GM12878 (cell line): ENCODE measurements at regions not wholly inside any gene's neighbourhood (a gene's known extent, or its start where the extent isn't known, plus 50 kb on each side); places are given as distances from the start of the nearest gene placed in this dataset.

Source experiments
- ATAC-seq: fragments of 200-7000 bp; cut with Tn5 transposase; 3 replicates; pipeline ENCODE4 v1.9.1; 2020; ENCODE audit warnings: mild to moderate bottlenecking, moderate library complexity
- BruUV-seq: library from RNA; stranded (reverse); fragments of 400-500 nt; replicated peaks from 2 replicates; lab custom pipeline; 2021; lab: Mats Ljungman, UMichigan
- CTCF ChIA-PET: fragments of 300-600 bp; sonication (Branson Sonifier 250); formaldehyde crosslinking; extraction: SDS; loops from one replicate; lab custom pipeline; 2021; ENCODE audit warnings: inconsistent platforms; lab: Yijun Ruan, JAX
- POLR2A ChIA-PET: fragments of 350-600 bp; formaldehyde crosslinking; extraction: SDS; loops from one replicate; lab custom pipeline; 2021; ENCODE audit warnings: inconsistent platforms; lab: Charles Lee
- RAD21 ChIA-PET: fragments of 300-600 bp; sonication (Branson Sonifier 250); formaldehyde crosslinking; loops from one replicate; lab custom pipeline; 2023; ENCODE audit warnings: antibody characterized with exemption; ENCODE audit not compliant: unreplicated experiment; lab: Charles Lee
- SMC1A ChIA-PET: fragments of 300-600 bp; sonication (Branson Sonifier 250); formaldehyde crosslinking; loops from one replicate; lab custom pipeline; 2023; ENCODE audit not compliant: unreplicated experiment, uncharacterized antibody; lab: Charles Lee
- DNase-seq: peaks from one replicate; pipeline ENCODE4 v3.0.0-alpha.2; 2011; ENCODE audit warnings: low read depth, low spot score
- FAIRE-seq: peaks from 3 replicates; lab custom pipeline; 2011; peaks lifted over from hg19 to GRCh38; lab: Jason Lieb, UNC
- H2AFZ ChIP-seq: 2 replicates; pipeline ENCODE4 v1.6.0; 2011; ENCODE audit warnings: low read depth, low read length, control low read depth; ENCODE audit not compliant: control insufficient read depth
- H3K27ac ChIP-seq: 2 replicates; pipeline ENCODE4 v1.5.1; 2011; ENCODE audit warnings: control low read depth; ENCODE audit not compliant: control insufficient read depth, insufficient read depth
- H3K27me3 ChIP-seq, 2 experiments: replicated peaks in 1 of 2; 2 replicates each; pipeline versions ENCODE4 v1.6.0 to v1.6.1; 2011; ENCODE audit warnings: low read length in 1 of 2; ENCODE audit not compliant: control insufficient read depth in 2 of 2, insufficient read depth in 2 of 2
- H3K36me3 ChIP-seq, 2 experiments: 2 replicates each; pipeline ENCODE4 v1.5.1; 2011; ENCODE audit warnings: low read length in 1 of 2; ENCODE audit not compliant: control insufficient read depth in 2 of 2, insufficient read depth in 2 of 2
- H3K4me1 ChIP-seq: 2 replicates; pipeline ENCODE4 v1.6.1; 2011; ENCODE audit warnings: mild to moderate bottlenecking, low read length, moderate library complexity, mixed read lengths; ENCODE audit not compliant: control insufficient read depth, insufficient read depth
- H3K4me2 ChIP-seq: 2 replicates; pipeline ENCODE4 v1.6.0; 2011; ENCODE audit warnings: control low read depth; ENCODE audit not compliant: control insufficient read depth, insufficient read depth
- H3K4me3 ChIP-seq: fragments of 200-600 bp; sonication (generic); 2 replicates; pipeline ENCODE4 v1.5.1; 2016
- H3K79me2 ChIP-seq: 2 replicates; pipeline ENCODE4 v1.6.0; 2011; ENCODE audit warnings: low read length; ENCODE audit not compliant: control insufficient read depth, insufficient read depth
- H3K9ac ChIP-seq: 2 replicates; pipeline ENCODE4 v1.8.0; 2011; ENCODE audit warnings: low read length, control low read depth, mixed read lengths; ENCODE audit not compliant: control insufficient read depth, insufficient read depth
- H3K9me3 ChIP-seq: replicated peaks from 3 replicates; pipeline ENCODE4 v1.5.1; 2011; ENCODE audit warnings: mild to moderate bottlenecking, low read length; ENCODE audit not compliant: control insufficient read depth, insufficient read depth
- H4K20me1 ChIP-seq: 2 replicates; pipeline ENCODE4 v1.6.0; 2011; ENCODE audit not compliant: control insufficient read depth, insufficient read depth
- CREM ChIP-seq: IDR thresholded peaks from 2 replicates; pipeline ENCODE4 v1.6.1; 2014; ENCODE audit warnings: antibody characterized with exemption, low read depth
- CTCF ChIP-seq, 3 experiments: IDR thresholded peaks in 2 of 3; conservative IDR thresholded peaks in 1 of 3; 2 replicates each; pipeline ENCODE4 v1.5.1; 2011; ENCODE audit warnings: low read depth in 3 of 3, low read length in 3 of 3, mild to moderate bottlenecking in 3 of 3, control low read depth in 2 of 3, moderate library complexity in 2 of 3, inconsistent platforms in 1 of 3, mixed read lengths in 1 of 3; ENCODE audit not compliant: control insufficient read depth in 2 of 3, insufficient read depth in 1 of 3; ENCODE audit errors: extremely low read depth in 1 of 3
- EP300 ChIP-seq, 2 experiments: fragments of 150-350 bp in 1 of 2; IDR thresholded peaks; 2 replicates each; pipeline ENCODE4 v1.6.1; 2011 to 2012; ENCODE audit warnings: low read depth in 2 of 2, low read length in 2 of 2, borderline replicate concordance in 1 of 2, improper control_type of control experiment in 1 of 2, inconsistent platforms in 1 of 2; ENCODE audit not compliant: control insufficient read depth in 1 of 2
- ETV6 ChIP-seq, 2 experiments: fragments of 450-650 bp in 1 of 2; IDR thresholded peaks in 1 of 2; conservative IDR thresholded peaks in 1 of 2; 2 replicates each; pipeline ENCODE4 v1.6.1; 2014; ENCODE audit warnings: antibody characterized with exemption in 1 of 2, borderline replicate concordance in 1 of 2, low read depth in 1 of 2, mild to moderate bottlenecking in 1 of 2, moderate library complexity in 1 of 2
- JUND ChIP-seq: IDR thresholded peaks from 2 replicates; pipeline ENCODE4 v1.6.1; 2012; ENCODE audit warnings: low read depth, mild to moderate bottlenecking, low read length, improper control_type of control experiment, moderate library complexity
- KAT2A ChIP-seq: conservative IDR thresholded peaks from 2 replicates; pipeline ENCODE4 v1.6.1; 2011; ENCODE audit warnings: low read depth, low read length; ENCODE audit not compliant: control insufficient read depth
- MEF2B ChIP-seq: fragments of 450-650 bp; IDR thresholded peaks from 2 replicates; pipeline ENCODE4 v1.6.1; 2018; ENCODE audit warnings: mild to moderate bottlenecking, moderate library complexity; ENCODE audit not compliant: partially characterized antibody, poor library complexity, severe bottlenecking
- MYB ChIP-seq: fragments of 150-350 bp; IDR thresholded peaks from 2 replicates; pipeline ENCODE4 v1.6.1; 2014; ENCODE audit warnings: mild to moderate bottlenecking, low read depth, low read length, borderline replicate concordance
- NFYB ChIP-seq: IDR thresholded peaks from 2 replicates; pipeline ENCODE4 v1.6.1; 2011; ENCODE audit warnings: low read depth, mild to moderate bottlenecking, low read length, improper control_type of control experiment, moderate library complexity; ENCODE audit not compliant: insufficient read depth
- PML ChIP-seq: IDR thresholded peaks from 2 replicates; pipeline ENCODE4 v1.6.1; 2012; ENCODE audit warnings: low read length, inconsistent platforms
- SMC3 ChIP-seq: IDR thresholded peaks from 2 replicates; pipeline ENCODE4 v1.6.1; 2011; ENCODE audit warnings: low read length, improper control_type of control experiment, borderline replicate concordance
- SREBF2 ChIP-seq: IDR thresholded peaks from 2 replicates; pipeline ENCODE4 v1.6.1; 2012; ENCODE audit warnings: mild to moderate bottlenecking, low read length
- SRF ChIP-seq, 2 experiments: IDR thresholded peaks; 2 replicates each; pipeline ENCODE4 v1.6.1; 2011; ENCODE audit warnings: low read depth in 2 of 2, low read length in 2 of 2, mild to moderate bottlenecking in 1 of 2, moderate library complexity in 1 of 2
- USF2 ChIP-seq: IDR thresholded peaks from 2 replicates; pipeline ENCODE4 v1.6.1; 2011; ENCODE audit warnings: low read depth, low read length, improper control_type of control experiment, borderline replicate concordance
- ZBTB33 ChIP-seq: fragments of 450-650 bp; IDR thresholded peaks from 2 replicates; pipeline ENCODE4 v1.6.1; 2017; ENCODE audit warnings: mild to moderate bottlenecking
- ZNF687 ChIP-seq: fragments of 450-650 bp; IDR thresholded peaks from 2 replicates; pipeline ENCODE4 v1.6.1; 2017; ENCODE audit warnings: mild to moderate bottlenecking, moderate library complexity
- WGBS: methylation state at CpG from one replicate; pipeline ENCODE4 v1.1.6; 2016; ENCODE audit warnings: low lambda C conversion rate; ENCODE audit not compliant: insufficient replicate concordance, insufficient coverage; ENCODE audit errors: missing lambda C conversion rate; 5-methylcytosine and 5-hydroxymethylcytosine counted together
- in situ Hi-C: fragments of 300-500 bp; cut with MboI; formaldehyde crosslinking; loops from 9 replicates; pipeline ENCODE4 v1.14.3; 2018; ENCODE audit warnings: mixed read lengths
- intact Hi-C: fragments of 100-400 bp; cut with micrococcal nuclease; formaldehyde crosslinking; loops from one replicate; pipeline ENCODE4 v1.14.2; 2022; ENCODE audit not compliant: unreplicated experiment

GRCh38 chr22:49636649-49637048, 191.0 kb downstream of the BRD1 start:
- no TSS peak for BruUV-seq
- Histone ChIP-seq H2AFZ (no peak overlapping the region), H3K36me3 (no peaks in the 10 kb centered on the region; a peak in 3 of 4 replicates), H3K9me3 (no peaks in the 10 kb centered on the region), H3K4me2 (no peak overlapping the region), H3K27me3 (no peaks in the 10 kb centered on the region), H3K79me2 (no peaks in the 10 kb centered on the region), H3K4me1 (no peaks in the 10 kb centered on the region), H4K20me1 (no peaks in the 10 kb centered on the region), H3K9ac (no peak overlapping the region), H3K27ac (no peak overlapping the region), H3K4me3 (no peak overlapping the region)
- RAD21 ChIA-PET: no interaction called here
- POLR2A ChIA-PET: no interaction called here
- SMC1A ChIA-PET: no interaction called here
- ATAC-seq: no peak
- intact Hi-C loops (no loop called here), in situ Hi-C loops (no loop called here)
- no peak for FAIRE-seq
- 78% methylated on average over 15 of the region's 17 CpGs for WGBS
- DNase-seq: no peak
- CTCF ChIA-PET: no interaction called here
- no peak for TF ChIP-seq SRF (IDR thresholded peaks at IDR 0.05; ENCODE audit: low read depth in 2 of 2, low read length in 2 of 2)
- TF ChIP-seq KAT2A: no peak
- TF ChIP-seq CTCF (IDR thresholded peaks at IDR 0.05 in 2 of 3, conservative IDR thresholded peaks at IDR 0.05 in 1 of 3; ENCODE audit: control insufficient read depth in 2 of 3, extremely low read depth in 1 of 3, insufficient read depth in 1 of 3, low read depth in 3 of 3, low read length in 3 of 3): no peak
- no peak for TF ChIP-seq PML
- no peak for TF ChIP-seq ZNF687
- no peak for TF ChIP-seq NFYB
- no peak for TF ChIP-seq ETV6 (conservative IDR thresholded peaks at IDR 0.05 in 1 of 2, IDR thresholded peaks at IDR 0.05 in 1 of 2; ENCODE audit: borderline replicate concordance in 1 of 2, low read depth in 1 of 2)
- TF ChIP-seq MYB: no peak
- TF ChIP-seq CREM: no peak
- TF ChIP-seq ZBTB33: no peak
- no peak for TF ChIP-seq USF2
- no peak for TF ChIP-seq SREBF2
- TF ChIP-seq MEF2B: no peak
- no peak for TF ChIP-seq JUND
- no peak for TF ChIP-seq EP300 (IDR thresholded peaks at IDR 0.05; ENCODE audit: borderline replicate concordance in 1 of 2, control insufficient read depth in 1 of 2, low read depth in 2 of 2, low read length in 2 of 2)
- TF ChIP-seq SMC3: no peak
